ENCODE measurements at regions not wholly inside any gene's neighbourhood (a gene's known extent, or its start where the extent isn't known, plus 50 kb on each side); places are given as distances from the start of the nearest gene placed in this dataset.
A peak's percentile ranks its signal among the peaks of the same experiment; 100 is the strongest.

- Mint-ChIP-seq H3K27me3 (no peaks in the 10 kb centered on the region), H3K27ac (no peak overlapping the region), H3K36me3 (no peaks in the 10 kb centered on the region), H3K4me1 (peaks cover 0 to 17% (median 4%) of the 10 kb centered on the region in 4 donors), H3K4me3 (no peak overlapping the region), H3K9me3 (no peaks in the 10 kb centered on the region)
- Histone ChIP-seq H3K4me3 (ENCODE audit: low read length in 2 of 2) (no peak overlapping the region), H3K9me3 (ENCODE audit: control insufficient read depth in 1 of 2, low read length in 2 of 2) (no peaks in the 10 kb centered on the region), H3K4me1 (ENCODE audit: insufficient read depth, low read length) (peaks cover 16% of the 10 kb centered on the region), H3K36me3 (ENCODE audit: insufficient read depth, low read length) (no peaks in the 10 kb centered on the region), H3K27me3 (ENCODE audit: insufficient read depth, low read length) (no peaks in the 10 kb centered on the region), H3K27ac (ENCODE audit: low read depth, low read length) (no peak overlapping the region)
- intact Hi-C loops (cut with micrococcal nuclease) = no loop called here
- ChIA-PET CTCF (ENCODE audit: partially characterized antibody) (no interaction called here), POLR2A (ENCODE audit: partially characterized antibody) (no interaction called here)
- no peak for DNase-seq
Measured at GRCh38 chrY:15445871-15446270, 921.5 kb downstream of the NLGN4Y start.

- peaks cover 0 to 7% (median under 1%) of the 10 kb centered on the region in 4 donors for H3K4me1 Mint-ChIP-seq
- no peak overlapping the region for H3K4me3 ChIP-seq (ENCODE audit: low read length in 2 of 2)
- no peak overlapping the region for H3K27ac Mint-ChIP-seq
- H3K27ac ChIP-seq (ENCODE audit: low read depth, low read length) = no peak overlapping the region
- H3K9me3 Mint-ChIP-seq = no peaks in the 10 kb centered on the region
- H3K27me3 ChIP-seq (ENCODE audit: insufficient read depth, low read length) = no peaks in the 10 kb centered on the region
- ChIA-PET POLR2A (ENCODE audit: partially characterized antibody) (no interaction called here), CTCF (ENCODE audit: partially characterized antibody) (no interaction called here)
- H3K9me3 ChIP-seq (ENCODE audit: control insufficient read depth in 1 of 2, low read length in 2 of 2) = no peaks in the 10 kb centered on the region
- H3K4me1 ChIP-seq (ENCODE audit: insufficient read depth, low read length) = peaks cover 6% of the 10 kb centered on the region
- no peak overlapping the region for H3K4me3 Mint-ChIP-seq
- intact Hi-C loops (cut with micrococcal nuclease) = no loop called here
- no peak for DNase-seq
- H3K27me3 Mint-ChIP-seq = peaks cover 0 to 3% of the 10 kb centered on the region in 2 donors
- H3K36me3 Mint-ChIP-seq = no peaks in the 10 kb centered on the region
- H3K36me3 ChIP-seq (ENCODE audit: insufficient read depth, low read length) = no peaks in the 10 kb centered on the region
Measured at GRCh38 chrY:15446861-15447260, 922.5 kb downstream of the NLGN4Y start.

GRCh38 chrY:15447959-15448358 is 923.6 kb downstream of the NLGN4Y start:
- H3K36me3 Mint-ChIP-seq = no peaks in the 10 kb centered on the region
- no peaks in the 10 kb centered on the region for H3K36me3 ChIP-seq (ENCODE audit: insufficient read depth, low read length)
- H3K9me3 ChIP-seq (ENCODE audit: control insufficient read depth in 1 of 2, low read length in 2 of 2) = no peaks in the 10 kb centered on the region
- CTCF ChIA-PET (ENCODE audit: partially characterized antibody) = no interaction called here
- H3K4me3 ChIP-seq (ENCODE audit: low read length in 2 of 2) = no peak overlapping the region
- POLR2A ChIA-PET (ENCODE audit: partially characterized antibody) = no interaction called here
- no peaks in the 10 kb centered on the region for H3K4me1 ChIP-seq (ENCODE audit: insufficient read depth, low read length)
- DNase-seq = no peak
- H3K4me3 Mint-ChIP-seq = no peak overlapping the region
- no peak overlapping the region for H3K27ac Mint-ChIP-seq
- H3K27ac ChIP-seq (ENCODE audit: low read depth, low read length) = no peak overlapping the region
- no peaks in the 10 kb centered on the region for H3K4me1 Mint-ChIP-seq
- no peaks in the 10 kb centered on the region for H3K9me3 Mint-ChIP-seq
- H3K27me3 Mint-ChIP-seq = peaks cover 0 to 3% of the 10 kb centered on the region in 2 donors
- intact Hi-C loops (cut with micrococcal nuclease) = no loop called here
- H3K27me3 ChIP-seq (ENCODE audit: insufficient read depth, low read length) = no peaks in the 10 kb centered on the region

- Mint-ChIP-seq H3K27me3 (peaks cover 0 to 3% of the 10 kb centered on the region in 2 donors), H3K4me1 (peaks cover 0 to 4% (median 0%) of the 10 kb centered on the region in 4 donors), H3K4me3 (peak overlapping the region in 2 of 8 donors; percentile 4 to 15), H3K9me3 (no peaks in the 10 kb centered on the region), H3K36me3 (no peaks in the 10 kb centered on the region), H3K27ac (no peak overlapping the region)
- ChIA-PET CTCF (ENCODE audit: partially characterized antibody) (interaction anchor here (1.2 to 1.4 kb wide), 2 partner anchors 30 to 195 kb away, joined by 3 read pairs; no protein-coding TSS in a partner anchor), POLR2A (ENCODE audit: partially characterized antibody) (interaction anchor here (2.2 to 3.5 kb wide), 2 partner anchors 14 to 30 kb away, joined by 11 to 15 read pairs; no protein-coding TSS in a partner anchor)
- H3K4me3 ChIP-seq (ENCODE audit: low read length in 2 of 2) = peak overlapping the region in 1 of 2 donors; percentile 32
- intact Hi-C loops (cut with micrococcal nuclease) = no loop called here
- no peaks in the 10 kb centered on the region for H3K36me3 ChIP-seq (ENCODE audit: insufficient read depth, low read length)
- H3K27me3 ChIP-seq (ENCODE audit: insufficient read depth, low read length) = no peaks in the 10 kb centered on the region
- no peaks in the 10 kb centered on the region for H3K9me3 ChIP-seq (ENCODE audit: control insufficient read depth in 1 of 2, low read length in 2 of 2)
- H3K27ac ChIP-seq (ENCODE audit: low read depth, low read length) = no peak overlapping the region
- H3K4me1 ChIP-seq (ENCODE audit: insufficient read depth, low read length) = no peaks in the 10 kb centered on the region
- DNase-seq = no peak
Measured at GRCh38 chrY:15455133-15455937, 931.0 kb downstream of the NLGN4Y start.

GRCh38 chrY:15455980-15456469 is 931.7 kb downstream of the NLGN4Y start:
- intact Hi-C loops (cut with micrococcal nuclease) = loop anchor here (1.0 kb wide), 1 partner anchor 32 kb away; no protein-coding TSS in a partner anchor
- H3K27ac ChIP-seq (ENCODE audit: low read depth, low read length) = no peak overlapping the region
- H3K27me3 Mint-ChIP-seq = peaks cover 0 to 3% of the 10 kb centered on the region in 2 donors

GRCh38 chrY:15456491-15456890 is 932.2 kb downstream of the NLGN4Y start:
- Histone ChIP-seq H3K4me3 (ENCODE audit: low read length in 2 of 2) (no peak overlapping the region), H3K27me3 (ENCODE audit: insufficient read depth, low read length) (no peaks in the 10 kb centered on the region), H3K27ac (ENCODE audit: low read depth, low read length) (no peak overlapping the region), H3K4me1 (ENCODE audit: insufficient read depth, low read length) (no peaks in the 10 kb centered on the region), H3K36me3 (ENCODE audit: insufficient read depth, low read length) (no peaks in the 10 kb centered on the region), H3K9me3 (ENCODE audit: control insufficient read depth in 1 of 2, low read length in 2 of 2) (no peaks in the 10 kb centered on the region)
- intact Hi-C loops (cut with micrococcal nuclease) = loop anchor here (1.0 kb wide), 1 partner anchor 32 kb away; no protein-coding TSS in a partner anchor
- H3K36me3 Mint-ChIP-seq = no peaks in the 10 kb centered on the region
- no peak for DNase-seq
- H3K4me1 Mint-ChIP-seq = peaks cover 0 to 4% (median 0%) of the 10 kb centered on the region in 4 donors
- peak overlapping the region in 2 of 8 donors; percentile 52 to 65 for H3K4me3 Mint-ChIP-seq
- no peaks in the 10 kb centered on the region for H3K9me3 Mint-ChIP-seq
- peak overlapping the region in 2 of 7 donors; percentile 69 to 79 for H3K27ac Mint-ChIP-seq
- H3K27me3 Mint-ChIP-seq = peaks cover 0 to 2% of the 10 kb centered on the region in 2 donors
- CTCF ChIA-PET (ENCODE audit: partially characterized antibody) = interaction anchor here (1.2 to 1.4 kb wide), 2 partner anchors 32 to 196 kb away, joined by 3 read pairs; no protein-coding TSS in a partner anchor
- POLR2A ChIA-PET (ENCODE audit: partially characterized antibody) = interaction anchor here (2.2 to 3.5 kb wide), 2 partner anchors 15 to 32 kb away, joined by 11 to 15 read pairs; no protein-coding TSS in a partner anchor

More at GRCh38 chrY:15455980-15456469, 931.7 kb downstream of the NLGN4Y start:
- H3K36me3 Mint-ChIP-seq = no peaks in the 10 kb centered on the region
- peak in 1 of 5 donors; percentile 77 for DNase-seq
- peaks cover 0 to 4% (median 0%) of the 10 kb centered on the region in 4 donors for H3K4me1 Mint-ChIP-seq
- Histone ChIP-seq H3K9me3 (ENCODE audit: control insufficient read depth in 1 of 2, low read length in 2 of 2) (no peaks in the 10 kb centered on the region), H3K27me3 (ENCODE audit: insufficient read depth, low read length) (no peaks in the 10 kb centered on the region), H3K4me1 (ENCODE audit: insufficient read depth, low read length) (no peaks in the 10 kb centered on the region), H3K4me3 (ENCODE audit: low read length in 2 of 2) (peak overlapping the region in 1 of 2 donors; percentile 32), H3K36me3 (ENCODE audit: insufficient read depth, low read length) (no peaks in the 10 kb centered on the region)
- no peaks in the 10 kb centered on the region for H3K9me3 Mint-ChIP-seq
- H3K4me3 Mint-ChIP-seq = peak overlapping the region in 2 of 8 donors; percentile 52 to 65
- peak overlapping the region in 2 of 7 donors; percentile 69 to 70 for H3K27ac Mint-ChIP-seq
- CTCF ChIA-PET (ENCODE audit: partially characterized antibody) = interaction anchor here (1.2 to 1.4 kb wide), 2 partner anchors 31 to 196 kb away, joined by 3 read pairs; no protein-coding TSS in a partner anchor
- POLR2A ChIA-PET (ENCODE audit: partially characterized antibody) = interaction anchor here (2.2 to 3.5 kb wide), 2 partner anchors 14 to 31 kb away, joined by 11 to 15 read pairs; no protein-coding TSS in a partner anchor

GRCh38 chrY:15457682-15458081 is 933.4 kb downstream of the NLGN4Y start:
- Mint-ChIP-seq H3K9me3 (no peaks in the 10 kb centered on the region), H3K4me1 (peaks cover 0 to 4% (median 0%) of the 10 kb centered on the region in 4 donors), H3K36me3 (no peaks in the 10 kb centered on the region), H3K4me3 (no peak overlapping the region), H3K27ac (peak overlapping the region in 1 of 7 donors; percentile 62), H3K27me3 (no peaks in the 10 kb centered on the region)
- Histone ChIP-seq H3K4me3 (ENCODE audit: low read length in 2 of 2) (no peak overlapping the region), H3K27me3 (ENCODE audit: insufficient read depth, low read length) (no peaks in the 10 kb centered on the region), H3K9me3 (ENCODE audit: control insufficient read depth in 1 of 2, low read length in 2 of 2) (no peaks in the 10 kb centered on the region), H3K4me1 (ENCODE audit: insufficient read depth, low read length) (no peaks in the 10 kb centered on the region), H3K27ac (ENCODE audit: low read depth, low read length) (no peak overlapping the region), H3K36me3 (ENCODE audit: insufficient read depth, low read length) (no peaks in the 10 kb centered on the region)
- intact Hi-C loops (cut with micrococcal nuclease) = no loop called here
- no peak for DNase-seq
- CTCF ChIA-PET (ENCODE audit: partially characterized antibody) = no interaction called here
- POLR2A ChIA-PET (ENCODE audit: partially characterized antibody) = interaction anchor here (3.5 kb wide), 1 partner anchor 33 kb away, joined by 15 read pairs; no protein-coding TSS in a partner anchor
